ENCODE measurements at regions not wholly inside any gene's neighbourhood (a gene's known extent, or its start where the extent isn't known, plus 50 kb on each side); places are given as distances from the start of the nearest gene placed in this dataset.
A peak's percentile ranks its signal among the peaks of the same experiment; 100 is the strongest.
"Not testable (repeated sequence)": the region's sequence is repeated elsewhere in the genome, so short reads cannot be mapped to it uniquely, and the experiment has no call there.

DNA sequence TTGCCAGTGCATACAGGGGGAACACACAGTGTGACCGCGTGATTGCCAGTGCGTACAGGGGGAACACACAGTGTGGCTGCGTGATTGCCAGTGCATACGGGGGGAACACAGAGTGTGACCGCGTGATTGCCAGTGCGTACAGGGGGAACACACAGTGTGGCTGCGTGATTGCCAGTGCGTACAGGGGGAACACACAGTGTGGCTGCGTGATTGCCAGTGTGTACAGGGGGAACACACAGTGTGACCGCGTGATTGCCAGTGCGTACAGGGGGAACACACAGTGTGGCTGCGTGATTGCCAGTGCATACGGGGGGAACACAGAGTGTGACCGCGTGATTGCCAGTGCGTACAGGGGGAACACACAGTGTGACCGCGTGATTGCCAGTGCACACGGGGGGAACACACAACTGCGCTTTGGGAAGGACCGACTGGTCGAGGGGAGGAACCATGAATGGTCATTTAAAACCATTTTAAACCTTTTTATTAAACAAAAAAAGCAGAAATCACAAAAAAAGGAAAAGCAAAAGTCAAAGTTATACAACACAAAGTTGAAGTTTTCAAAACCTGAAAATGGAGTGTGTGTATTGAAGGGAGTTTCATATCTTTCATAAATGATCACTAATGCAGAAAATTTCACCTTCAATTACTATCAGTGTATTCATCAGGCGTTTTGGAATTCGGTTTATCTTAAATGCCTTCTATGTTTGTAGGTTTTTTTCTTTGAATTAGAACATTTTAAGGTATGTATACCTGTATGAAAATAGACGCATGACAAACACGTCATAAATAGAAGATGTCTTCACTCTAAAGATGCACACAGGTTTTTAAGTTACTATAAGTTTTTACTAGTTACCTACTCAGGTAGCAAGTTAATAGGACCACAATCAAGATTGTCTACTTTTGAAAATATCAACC lies 141.0 kb downstream of the RTP5 start:
- not testable (repeated sequence) for DNase-seq

DNA sequence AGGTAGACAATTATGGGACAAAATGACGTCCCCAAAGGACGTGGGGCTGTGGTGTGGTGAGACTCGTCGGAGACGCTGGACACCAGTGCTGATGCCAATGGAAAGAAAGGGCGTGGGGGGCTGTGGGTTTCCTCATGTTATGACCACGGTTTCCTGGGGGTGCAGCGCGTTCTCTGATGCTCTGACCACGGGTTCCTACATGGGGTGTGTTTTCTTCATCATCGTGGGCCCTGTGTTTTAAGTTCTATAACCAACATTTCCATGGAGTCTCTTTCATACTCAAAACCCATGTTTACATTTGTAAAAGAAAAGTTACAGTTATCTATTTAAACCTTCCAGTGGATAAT lies 141.6 kb downstream of the RTP5 start:
- no peak for DNase-seq

DNA sequence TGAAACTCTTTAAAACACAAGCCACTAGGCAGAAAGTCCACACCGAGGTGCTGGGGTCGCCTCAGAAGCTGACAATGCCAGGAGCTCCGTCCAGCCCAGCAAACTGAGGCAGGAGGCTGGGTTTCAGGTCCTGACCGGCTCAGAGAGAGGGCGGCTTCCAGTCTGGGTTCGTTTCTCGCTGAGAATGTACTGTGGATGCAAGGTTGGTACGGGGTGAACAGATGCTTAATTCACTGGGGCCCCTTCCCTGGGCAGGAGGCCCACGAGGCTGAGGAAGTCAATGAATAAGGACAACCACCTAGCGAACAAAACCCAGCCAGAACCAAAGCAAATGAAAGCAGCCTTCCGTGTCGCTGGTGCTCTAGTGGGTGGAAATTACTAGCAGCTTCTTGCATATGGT lies 142.0 kb downstream of the RTP5 start:
- no peak for DNase-seq

DNA sequence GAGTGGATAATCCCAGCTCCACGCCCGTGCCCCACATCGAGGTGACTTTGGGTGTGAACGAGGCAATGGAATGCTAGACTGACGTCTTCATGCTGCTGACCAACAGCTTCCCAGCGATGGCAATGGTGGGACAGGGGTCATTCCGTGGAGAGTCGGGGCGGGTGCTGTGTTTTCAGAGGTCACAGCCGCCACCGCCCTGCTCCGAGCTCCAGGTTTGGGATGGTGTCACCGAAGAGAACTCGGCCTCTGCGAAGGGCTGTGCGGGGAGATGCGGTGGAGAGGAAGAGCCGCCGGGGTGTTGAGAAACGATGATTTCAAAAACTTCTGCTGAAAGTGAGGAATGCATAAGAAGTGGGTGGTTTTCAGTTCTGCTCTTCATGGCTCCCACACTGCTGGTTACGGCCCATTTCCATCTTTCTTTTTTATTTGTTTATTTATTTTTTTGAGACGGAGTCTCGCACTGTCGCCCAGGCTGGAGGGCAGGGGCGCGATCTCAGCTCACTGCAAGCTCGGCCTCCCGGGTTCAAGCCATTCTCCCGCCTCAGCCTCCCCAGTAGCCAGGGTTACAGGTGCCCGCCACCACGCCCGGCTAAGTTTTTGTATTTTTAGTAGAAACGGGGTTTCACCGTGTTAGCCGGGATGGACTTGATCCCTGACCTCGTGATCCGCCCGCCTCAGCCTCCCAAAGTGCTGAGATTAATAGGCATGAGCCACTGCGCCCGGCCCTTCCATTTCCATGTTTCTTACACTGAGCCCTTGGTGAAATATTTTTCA lies 142.6 kb downstream of the RTP5 start:
- no peak for DNase-seq

DNA sequence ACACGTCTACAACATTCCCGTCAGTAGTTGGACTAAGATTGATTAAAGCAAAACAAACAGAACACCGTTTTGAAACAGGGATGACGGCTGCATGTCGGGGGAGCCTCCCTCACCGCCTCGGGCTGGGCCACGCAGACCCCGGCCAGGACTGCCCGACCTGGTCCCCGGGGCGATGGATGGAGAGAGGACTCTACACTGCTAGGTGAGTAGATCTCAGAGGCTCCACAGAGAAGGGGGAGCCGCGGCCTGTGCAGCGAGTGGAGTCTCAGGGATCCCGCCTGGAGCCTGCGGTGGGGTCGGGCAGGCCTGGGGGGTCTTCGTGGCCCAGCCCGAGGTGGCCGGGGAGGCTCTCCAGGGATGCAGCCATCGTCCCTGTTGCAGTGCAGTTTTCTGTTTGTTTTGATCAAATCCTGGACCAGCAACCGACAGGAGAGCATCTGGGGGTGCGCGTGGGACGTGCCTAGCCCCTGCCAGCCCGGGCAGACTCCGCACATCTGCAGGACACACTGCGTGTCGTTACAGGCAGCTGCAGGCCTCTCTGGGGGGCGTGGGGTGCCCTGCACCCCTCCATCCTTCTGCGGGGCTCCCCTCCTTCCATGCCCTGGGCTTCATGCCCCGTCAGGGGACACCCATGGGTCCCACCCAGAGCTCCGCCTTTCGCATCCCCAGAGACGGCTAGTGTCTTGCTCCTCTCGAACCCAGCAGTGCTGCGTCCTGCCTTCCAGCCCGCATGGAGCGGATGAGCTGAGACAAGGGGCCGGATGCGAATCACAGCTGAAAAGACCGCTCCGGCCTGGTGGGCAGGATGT lies 143.6 kb downstream of the RTP5 start:
- DNase-seq = no peak

DNA sequence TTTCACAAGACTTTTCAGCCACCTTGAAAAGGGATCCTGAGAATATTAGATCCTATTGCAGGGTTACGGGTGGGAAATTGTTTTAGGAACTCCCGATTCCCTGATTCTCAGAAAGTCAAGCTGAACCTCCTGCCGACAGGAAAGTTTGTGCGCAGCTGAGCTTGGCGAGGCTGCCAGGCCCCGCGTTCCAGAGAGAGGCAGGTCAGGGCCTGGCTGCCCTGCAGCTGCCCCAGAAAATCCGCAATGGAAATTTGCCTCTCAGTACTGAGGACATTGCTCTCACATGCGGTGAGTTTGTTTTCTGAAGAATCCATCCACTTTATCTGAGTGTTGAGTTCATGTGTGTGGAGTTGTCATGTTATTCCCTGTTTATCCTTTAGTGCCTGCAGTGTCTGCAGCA lies 144.2 kb downstream of the RTP5 start:
- DNase-seq = no peak

DNA sequence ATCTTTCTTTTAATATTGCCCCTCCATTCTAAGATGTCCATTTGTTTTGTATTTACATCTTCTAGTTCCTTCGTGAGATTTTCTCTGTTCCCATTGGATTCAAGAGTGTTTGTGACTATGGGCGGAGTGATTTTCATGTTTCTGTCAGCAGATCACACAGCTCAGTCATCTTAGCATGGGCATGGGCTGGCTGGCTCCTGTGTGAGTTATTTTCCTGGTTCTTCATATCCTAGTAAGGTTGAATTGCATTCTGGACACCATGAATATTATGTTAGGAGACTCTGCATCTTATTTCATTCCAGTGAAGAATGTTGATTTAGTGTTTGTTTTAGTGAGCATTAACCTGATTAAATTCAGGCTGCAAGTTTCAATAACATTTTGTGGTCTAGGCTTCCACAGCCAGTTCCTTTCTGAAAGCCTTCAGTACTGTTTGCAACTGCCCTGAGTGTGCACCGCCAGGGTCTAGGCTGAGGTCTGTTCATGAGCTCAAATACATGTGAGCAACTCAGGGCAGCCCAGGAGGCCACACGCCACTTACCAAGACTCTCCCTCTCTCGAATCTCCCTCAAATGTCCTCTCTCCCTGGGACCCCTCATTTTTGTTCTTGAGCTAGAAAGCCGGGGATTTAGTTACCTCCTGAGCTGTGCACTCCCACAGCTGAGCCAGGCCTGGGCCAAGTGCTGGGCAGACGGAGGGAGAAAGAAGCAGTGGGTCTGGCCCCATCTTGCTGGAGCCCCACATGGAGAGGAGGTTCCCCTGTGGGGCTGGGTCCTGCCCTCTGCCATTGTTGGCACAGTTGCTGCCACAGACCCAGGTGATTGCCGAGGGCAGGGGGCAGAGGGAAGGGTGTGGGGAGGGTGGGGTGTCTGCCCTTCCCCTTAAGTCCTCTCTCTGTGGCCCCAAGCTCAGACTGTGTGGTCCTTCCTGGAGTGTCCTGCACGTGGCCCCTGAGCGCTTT lies 145.9 kb downstream of the RTP5 start:
- no peak for DNase-seq

DNA sequence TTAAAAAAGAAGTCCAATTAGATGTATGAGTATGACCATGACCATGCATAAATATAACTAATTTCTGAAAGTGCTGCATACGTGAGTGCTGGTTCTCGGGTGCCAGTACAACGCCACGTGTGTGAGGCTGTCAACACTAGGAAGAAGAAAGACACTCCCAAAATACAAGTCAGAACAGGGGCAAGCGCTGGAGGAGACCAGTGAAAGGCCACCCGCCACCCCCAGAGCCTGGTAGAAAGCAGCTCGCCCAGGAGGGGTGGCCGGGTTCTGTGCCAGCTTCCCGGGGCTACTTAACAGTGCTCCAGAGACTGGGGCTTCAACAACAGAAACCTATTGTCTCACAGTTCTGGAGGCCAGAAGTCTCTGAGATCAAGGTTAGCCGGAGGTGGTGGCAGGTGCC lies 147.6 kb downstream of the RTP5 start:
- DNase-seq = no peak

DNA sequence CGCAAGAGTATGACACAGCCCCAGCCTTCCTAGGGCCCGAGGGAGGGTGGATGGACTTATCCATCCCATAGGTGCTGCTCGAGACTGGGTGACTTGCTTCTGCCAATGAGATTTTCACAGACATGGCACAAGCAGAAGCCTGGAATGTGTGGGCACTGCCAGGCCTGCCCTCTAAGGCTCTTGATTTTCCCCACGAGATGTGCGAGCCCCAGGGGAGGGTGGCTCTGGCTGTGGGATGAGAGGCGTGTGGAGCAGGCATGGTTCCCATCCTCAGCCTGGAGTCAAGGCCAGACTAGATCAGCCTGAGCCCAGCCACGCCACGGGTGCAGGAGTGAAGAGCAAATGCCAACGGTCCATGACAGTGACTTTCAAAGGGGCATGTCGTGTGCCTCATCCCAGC lies 148.9 kb downstream of the RTP5 start:
- not testable (repeated sequence) for DNase-seq

DNA sequence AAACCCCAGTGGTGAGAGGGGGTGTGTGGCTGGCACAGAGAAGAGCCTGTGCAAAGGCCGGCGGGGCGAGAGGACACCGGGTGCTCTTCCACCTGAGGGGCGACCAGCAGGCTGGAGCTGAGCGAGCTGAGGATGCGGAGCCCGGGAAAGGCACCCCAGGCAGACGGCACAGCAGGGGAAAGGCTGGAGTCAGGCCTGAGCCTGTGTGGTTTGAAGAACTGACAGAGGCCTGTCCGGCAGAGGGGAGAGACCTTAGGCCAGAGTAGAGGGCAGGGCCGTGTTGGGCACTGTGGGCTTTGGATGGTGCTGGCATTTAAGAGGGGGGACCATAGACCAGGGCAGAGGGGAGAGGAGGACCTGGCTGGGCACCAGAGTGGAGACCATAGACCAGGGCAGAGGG lies 149.8 kb downstream of the RTP5 start:
- no peak for DNase-seq

DNA sequence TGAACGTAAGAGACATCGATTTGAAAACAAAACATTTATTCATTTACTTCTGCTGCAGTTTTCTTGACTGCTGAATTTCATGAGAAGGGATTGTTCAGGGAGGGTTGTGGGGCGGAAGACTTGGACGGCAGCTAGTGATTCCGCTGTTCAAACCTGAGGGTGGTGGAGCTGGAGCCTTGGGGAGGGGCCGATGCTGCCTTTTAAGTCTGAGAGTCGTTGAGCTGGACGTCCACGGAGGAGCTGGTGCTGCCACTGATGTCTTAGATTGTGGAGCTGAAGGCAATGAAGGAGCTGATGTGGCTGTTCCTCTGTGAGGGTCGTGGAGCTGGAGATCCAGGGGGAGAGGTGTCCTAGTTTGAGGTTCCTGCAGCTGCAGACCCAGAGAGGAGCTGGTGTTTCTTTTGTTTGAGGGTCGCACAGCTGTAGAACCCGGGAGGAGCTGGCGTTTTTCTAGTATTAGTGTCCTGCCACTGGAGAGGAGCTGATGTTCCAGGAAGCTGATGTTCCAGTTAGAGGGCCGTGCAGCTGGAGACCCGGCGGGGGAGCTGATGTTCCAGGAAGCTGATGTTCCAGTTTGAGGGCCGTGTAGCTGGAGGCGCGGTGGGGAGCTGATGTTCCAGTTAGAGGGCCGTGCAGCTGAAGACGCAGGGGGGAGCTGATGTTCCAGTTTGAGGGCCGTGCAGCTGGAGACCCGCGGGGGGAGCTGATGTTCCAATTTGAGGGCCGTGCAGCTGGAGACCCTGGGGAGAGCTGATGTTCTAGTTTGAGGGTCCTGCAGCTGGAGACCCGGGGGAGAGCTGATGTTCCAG lies 150.9 kb downstream of the RTP5 start:
- DNase-seq = no peak

DNA sequence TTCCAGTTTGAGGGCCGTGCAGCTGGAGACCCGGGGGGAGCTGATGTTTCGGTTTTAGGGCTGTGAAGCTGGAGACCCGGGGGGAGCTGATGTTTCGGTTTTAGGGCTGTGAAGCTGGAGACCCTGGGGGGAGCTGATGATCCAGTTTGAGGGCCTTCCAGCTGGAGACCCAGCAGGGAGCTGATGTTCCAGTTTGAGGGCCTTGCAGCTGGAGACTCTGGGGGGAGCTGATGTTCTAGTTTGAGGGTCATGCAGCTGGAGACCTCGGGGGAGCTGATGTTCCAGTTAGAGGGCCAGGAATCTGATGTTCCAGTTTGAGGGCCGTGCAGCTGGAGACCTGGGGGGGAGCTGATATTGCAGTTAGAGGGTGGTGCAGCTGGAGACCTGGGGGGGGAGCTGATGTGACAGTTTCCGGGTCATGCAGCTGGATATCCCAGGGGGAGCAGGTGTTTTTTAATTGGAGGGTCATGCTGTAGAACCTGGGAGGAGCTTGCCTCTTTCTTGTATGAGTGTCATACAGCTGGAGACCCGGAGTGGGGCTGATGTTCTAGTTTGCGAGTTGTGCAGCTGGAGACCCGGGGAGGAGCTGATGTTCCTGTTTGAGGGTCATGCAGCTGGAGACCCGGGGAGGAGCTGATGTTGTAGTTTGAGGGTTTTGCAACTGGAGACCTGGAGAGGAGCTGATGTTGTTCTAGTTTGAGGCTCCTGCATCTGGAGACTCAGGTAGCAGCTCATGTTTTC lies 153.2 kb downstream of the RTP5 start:
- DNase-seq = no peak

DNA sequence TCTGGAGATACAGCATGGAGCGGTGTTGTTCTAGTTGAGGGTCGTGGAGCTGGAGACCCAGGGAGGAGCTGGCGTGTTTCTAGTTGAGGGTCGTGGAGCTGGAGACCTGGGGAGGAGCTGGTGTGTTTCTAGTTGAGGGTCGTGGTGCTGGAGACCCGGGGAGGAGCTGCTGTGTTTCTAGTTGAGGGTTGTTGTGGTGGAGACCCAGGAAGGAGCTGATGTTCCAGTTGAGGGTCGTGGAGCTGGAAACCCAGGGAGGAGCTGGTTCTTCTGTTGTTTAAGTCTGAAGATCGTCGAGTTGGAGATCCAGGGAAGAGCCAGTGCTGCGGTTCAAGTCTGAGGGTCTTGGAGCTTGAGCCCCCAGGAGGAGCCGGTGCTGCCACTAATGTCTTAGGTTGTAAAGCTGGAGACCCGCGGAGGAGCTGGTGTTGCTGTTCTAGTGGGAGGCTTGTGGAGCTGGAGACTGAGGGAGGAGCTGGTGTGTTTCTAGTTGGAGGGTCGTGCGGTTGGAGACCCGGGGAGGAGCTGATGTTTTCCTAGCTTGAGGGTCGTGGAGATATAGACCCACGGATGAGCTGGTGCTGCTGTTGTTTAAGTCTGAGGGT lies 155.3 kb downstream of the RTP5 start:
- no peak for DNase-seq

DNA sequence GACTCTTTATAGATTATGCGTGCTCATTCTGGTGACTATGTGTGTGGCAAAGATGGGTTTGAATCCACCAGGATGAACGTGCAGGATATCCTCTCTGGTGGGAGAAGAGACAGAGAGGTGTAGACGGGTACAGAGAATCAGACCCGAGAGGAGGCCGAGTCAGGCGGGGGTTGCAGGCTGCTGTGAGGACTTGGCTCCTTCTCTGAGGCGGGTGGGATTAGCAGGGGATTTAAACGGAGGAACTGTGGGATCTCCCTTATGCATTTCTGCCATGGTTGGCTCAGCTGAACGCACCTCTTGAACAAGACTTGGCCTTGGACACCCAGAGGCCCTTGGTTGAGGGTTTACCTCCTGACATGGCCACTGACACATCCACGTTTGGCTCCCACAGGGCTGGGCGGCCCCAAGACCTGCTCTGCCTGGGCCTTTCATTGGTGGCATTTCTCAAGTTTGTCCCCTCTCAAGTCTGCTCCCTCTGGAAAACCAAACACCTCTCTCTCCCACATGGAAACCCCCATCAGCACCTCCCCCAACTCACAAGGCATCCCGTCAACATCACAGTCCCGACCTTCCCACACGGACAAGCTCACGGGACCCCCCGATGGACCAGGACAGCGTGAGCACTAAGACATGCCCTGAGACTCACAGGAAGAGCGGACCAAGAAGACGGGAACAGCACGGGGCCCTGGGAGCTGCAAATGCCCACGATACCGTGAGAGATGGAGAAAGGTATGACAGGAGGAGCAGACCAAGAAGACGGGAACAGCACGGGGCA lies 158.3 kb downstream of the RTP5 start:
- DNase-seq = no peak

DNA sequence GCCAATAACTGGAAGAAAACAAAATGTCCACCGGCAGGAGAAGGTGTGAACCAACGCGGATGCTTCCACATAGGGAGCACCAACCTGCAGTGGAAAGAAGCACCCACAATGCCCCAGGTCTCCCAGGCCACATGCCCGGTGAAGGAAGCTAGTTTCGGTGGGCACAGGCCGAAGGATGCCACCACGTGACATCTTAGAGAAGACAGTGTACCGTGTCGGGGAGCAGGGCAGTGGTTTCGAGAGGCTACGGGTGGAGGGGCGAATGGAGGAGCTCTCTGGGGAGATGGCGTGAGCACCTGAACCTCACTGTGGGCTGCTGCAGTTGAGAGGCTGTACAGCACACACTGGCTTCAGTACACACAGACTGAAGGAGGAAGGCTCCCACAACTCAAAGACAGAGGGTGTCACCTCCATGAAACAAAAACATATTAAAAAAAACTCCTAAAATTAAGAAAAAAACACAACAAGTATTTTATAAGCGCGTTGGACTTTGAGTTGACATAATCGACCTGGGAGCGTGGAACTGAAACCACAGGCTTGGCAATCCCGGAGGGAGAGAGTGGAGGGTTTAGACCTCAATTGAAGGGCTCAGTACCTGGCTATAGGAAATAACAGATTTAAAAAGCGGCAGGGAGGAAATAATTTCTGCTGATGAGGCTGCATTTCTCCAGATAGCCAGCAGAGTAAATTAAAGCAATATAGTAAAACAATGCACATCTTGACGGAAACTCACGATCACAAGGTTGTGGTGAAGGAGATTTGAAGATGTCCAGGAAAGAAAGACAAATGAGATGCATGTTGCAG lies 160.1 kb downstream of the RTP5 start:
- no peak for DNase-seq

DNA sequence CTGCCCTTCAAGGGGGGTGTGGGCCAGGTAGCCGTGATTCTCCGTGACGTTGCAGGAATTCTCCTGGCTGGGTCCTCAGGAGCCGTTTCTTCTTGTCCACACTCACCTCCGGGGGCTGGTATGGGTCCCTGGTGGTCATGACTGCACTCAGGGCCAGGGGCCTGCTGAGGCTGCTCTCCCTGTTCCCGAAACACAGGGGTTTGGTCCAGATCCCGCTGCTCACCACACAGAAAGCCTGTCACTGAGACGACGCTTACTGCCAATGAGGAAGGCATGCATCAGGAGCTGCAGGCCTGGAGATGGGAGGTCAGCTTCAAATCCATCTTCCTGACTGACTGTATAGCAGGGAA lies 160.7 kb downstream of the RTP5 start:
- DNase-seq = no peak

DNA sequence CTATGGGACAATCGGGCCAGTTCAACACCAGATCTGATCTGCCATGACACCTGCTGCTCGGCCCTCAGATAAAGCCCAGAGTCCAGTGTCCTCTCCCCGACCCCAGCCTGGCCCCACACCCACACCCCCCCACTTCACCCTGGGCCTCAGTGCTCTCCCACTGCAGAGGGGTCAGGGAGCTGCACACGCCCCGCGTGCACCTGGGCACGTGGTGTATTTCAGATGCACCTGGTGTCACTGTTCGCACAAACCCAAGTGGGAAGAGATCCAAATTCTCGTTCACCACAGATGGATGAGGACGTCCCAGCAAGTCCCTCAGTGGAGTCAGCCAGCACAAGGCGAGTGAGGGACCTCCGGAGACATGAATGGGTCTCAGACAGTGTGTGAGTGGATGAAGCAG lies 161.3 kb downstream of the RTP5 start:
- no peak for DNase-seq

DNA sequence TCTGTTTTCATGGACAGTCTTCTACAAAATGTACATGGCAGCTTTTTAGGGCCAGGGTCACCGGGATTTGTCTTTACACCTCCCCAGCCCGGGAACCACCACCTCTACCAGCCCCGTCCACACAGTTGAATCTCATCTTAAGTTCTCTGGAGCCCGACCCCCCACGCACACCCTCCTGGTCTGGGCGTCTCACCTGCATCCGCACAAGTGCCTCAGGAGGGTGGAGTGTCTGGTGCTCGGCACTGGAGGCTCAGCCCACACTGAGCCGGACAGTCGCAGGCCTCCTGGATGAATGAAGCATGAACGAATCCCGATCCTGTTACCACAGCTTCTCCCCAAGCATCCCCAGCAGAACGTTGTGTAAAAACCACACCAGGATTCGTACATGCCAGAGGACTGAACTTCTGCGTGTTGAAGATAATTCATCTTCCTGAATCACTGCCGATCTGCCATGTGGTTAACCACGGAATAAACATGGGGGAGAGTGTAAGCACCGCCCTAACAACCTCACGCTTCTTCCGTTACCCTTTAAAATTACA lies 162.0 kb downstream of the RTP5 start:
- DNase-seq = peak; percentile 33

Data from CD4-positive, alpha-beta T cell treated with Interleukin-15 for 1 hour (primary cell).